Memory B cell (primary cell): ENCODE measurements at regions not wholly inside any gene's neighbourhood (a gene's known extent, or its start where the extent isn't known, plus 50 kb on each side); places are given as distances from the start of the nearest gene placed in this dataset.

Experiments
- ATAC-seq: fragments of 150-1000 bp; cut with Tn5 transposase; 2 replicates; pipeline ENCODE4 v1.10.0; 2021; ENCODE audit warnings: low read depth, mild to moderate bottlenecking, moderate library complexity
- DNase-seq, 2 donors: peaks; one replicate each; pipeline ENCODE4 v3.0.0; 2022; ENCODE audit warnings: low spot score in 2 of 2
- H3K27ac Mint-ChIP-seq: one replicate; pipeline ENCODE4 v1.8.0; 2022; ENCODE audit warnings: mild to moderate bottlenecking, moderate library complexity, mixed read lengths
- H3K27me3 Mint-ChIP-seq: one replicate; pipeline ENCODE4 v1.8.0; 2022; ENCODE audit warnings: mixed read lengths
- H3K36me3 Mint-ChIP-seq: one replicate; pipeline ENCODE4 v1.8.0; 2022; ENCODE audit warnings: mild to moderate bottlenecking, mixed read lengths
- H3K4me1 Mint-ChIP-seq: one replicate; pipeline ENCODE4 v1.8.0; 2022; ENCODE audit warnings: mixed read lengths
- H3K4me3 Mint-ChIP-seq: one replicate; pipeline ENCODE4 v1.8.0; 2022; ENCODE audit warnings: mild to moderate bottlenecking, moderate library complexity, mixed read lengths
- H3K9me3 Mint-ChIP-seq: one replicate; pipeline ENCODE4 v1.8.0; 2022; ENCODE audit warnings: mixed read lengths

GRCh38 chr4:182062936-182063335, 180.3 kb upstream of the TENM3 start:
- Mint-ChIP-seq H3K27ac (no peak overlapping the region), H3K9me3 (no peaks in the 10 kb centered on the region), H3K4me1 (no peaks in the 10 kb centered on the region), H3K4me3 (no peak overlapping the region), H3K27me3 (no peaks in the 10 kb centered on the region), H3K36me3 (no peaks in the 10 kb centered on the region)
- DNase-seq, result no peak
- no peak for ATAC-seq

GRCh38 chr4:182063651-182064050, 179.6 kb upstream of the TENM3 start:
- no peak for DNase-seq
- no peaks in the 10 kb centered on the region for H3K27me3 Mint-ChIP-seq
- no peaks in the 10 kb centered on the region for H3K9me3 Mint-ChIP-seq
- no peak for ATAC-seq
- H3K27ac Mint-ChIP-seq, result no peak overlapping the region
- H3K4me1 Mint-ChIP-seq, result no peaks in the 10 kb centered on the region
- H3K4me3 Mint-ChIP-seq, result no peak overlapping the region
- H3K36me3 Mint-ChIP-seq, result no peaks in the 10 kb centered on the region

GRCh38 chr4:182065255-182065654, 177.9 kb upstream of the TENM3 start:
- DNase-seq (no peak), ATAC-seq (no peak)
- H3K36me3 Mint-ChIP-seq, result no peaks in the 10 kb centered on the region
- H3K4me1 Mint-ChIP-seq, result no peaks in the 10 kb centered on the region
- H3K9me3 Mint-ChIP-seq, result no peaks in the 10 kb centered on the region
- H3K27ac Mint-ChIP-seq, result no peak overlapping the region
- H3K27me3 Mint-ChIP-seq, result no peaks in the 10 kb centered on the region
- H3K4me3 Mint-ChIP-seq, result no peak overlapping the region

GRCh38 chr4:182066037-182066436, 177.2 kb upstream of the TENM3 start:
- Mint-ChIP-seq H3K27me3 (no peaks in the 10 kb centered on the region), H3K4me1 (no peaks in the 10 kb centered on the region), H3K4me3 (no peak overlapping the region), H3K27ac (no peak overlapping the region), H3K9me3 (no peaks in the 10 kb centered on the region), H3K36me3 (no peaks in the 10 kb centered on the region)
- ATAC-seq (no peak), DNase-seq (no peak)

- no peak overlapping the region for H3K27ac Mint-ChIP-seq
- no peak overlapping the region for H3K4me3 Mint-ChIP-seq
- H3K9me3 Mint-ChIP-seq, result peaks cover 2% of the 10 kb centered on the region
- no peak for ATAC-seq
- H3K4me1 Mint-ChIP-seq, result no peaks in the 10 kb centered on the region
- no peaks in the 10 kb centered on the region for H3K36me3 Mint-ChIP-seq
- H3K27me3 Mint-ChIP-seq, result no peaks in the 10 kb centered on the region
- DNase-seq, result no peak
Observed at GRCh38 chr4:182067828-182068227, 175.4 kb upstream of the TENM3 start.

- peaks cover 2% of the 10 kb centered on the region for H3K9me3 Mint-ChIP-seq
- DNase-seq (no peak), ATAC-seq (no peak)
- H3K4me3 Mint-ChIP-seq, result no peak overlapping the region
- no peaks in the 10 kb centered on the region for H3K27me3 Mint-ChIP-seq
- H3K36me3 Mint-ChIP-seq, result no peaks in the 10 kb centered on the region
- H3K27ac Mint-ChIP-seq, result no peak overlapping the region
- H3K4me1 Mint-ChIP-seq, result no peaks in the 10 kb centered on the region
Observed at GRCh38 chr4:182068920-182069319, 174.3 kb upstream of the TENM3 start.

GRCh38 chr4:182073278-182073677, 169.9 kb upstream of the TENM3 start:
- H3K4me3 Mint-ChIP-seq, result no peak overlapping the region
- no peak for ATAC-seq

GRCh38 chr4:182074139-182074538, 169.1 kb upstream of the TENM3 start:
- Mint-ChIP-seq H3K4me3 (no peak overlapping the region), H3K27ac (no peak overlapping the region), H3K4me1 (no peaks in the 10 kb centered on the region), H3K9me3 (peaks cover 4% of the 10 kb centered on the region), H3K27me3 (no peaks in the 10 kb centered on the region), H3K36me3 (no peaks in the 10 kb centered on the region)
- no peak for ATAC-seq
- no peak for DNase-seq

More at GRCh38 chr4:182073278-182073677, 169.9 kb upstream of the TENM3 start:
- no peaks in the 10 kb centered on the region for H3K27me3 Mint-ChIP-seq
- H3K27ac Mint-ChIP-seq, result no peak overlapping the region
- no peaks in the 10 kb centered on the region for H3K36me3 Mint-ChIP-seq
- H3K9me3 Mint-ChIP-seq, result peaks cover 2% of the 10 kb centered on the region
- DNase-seq, result no peak
- H3K4me1 Mint-ChIP-seq, result no peaks in the 10 kb centered on the region

GRCh38 chr4:182074810-182075209, 168.4 kb upstream of the TENM3 start:
- Mint-ChIP-seq H3K4me1 (no peaks in the 10 kb centered on the region), H3K36me3 (no peaks in the 10 kb centered on the region), H3K4me3 (no peak overlapping the region), H3K27ac (no peak overlapping the region), H3K9me3 (peaks cover 4% of the 10 kb centered on the region), H3K27me3 (no peaks in the 10 kb centered on the region)
- no peak for DNase-seq
- ATAC-seq, result no peak

- peaks cover 2% of the 10 kb centered on the region for H3K9me3 Mint-ChIP-seq
- DNase-seq, result no peak
- no peak for ATAC-seq
- no peaks in the 10 kb centered on the region for H3K4me1 Mint-ChIP-seq
- no peaks in the 10 kb centered on the region for H3K27me3 Mint-ChIP-seq
- no peak overlapping the region for H3K27ac Mint-ChIP-seq
- H3K36me3 Mint-ChIP-seq, result no peaks in the 10 kb centered on the region
- H3K4me3 Mint-ChIP-seq, result no peak overlapping the region
Observed at GRCh38 chr4:182082910-182083309, 160.3 kb upstream of the TENM3 start.

- no peaks in the 10 kb centered on the region for H3K9me3 Mint-ChIP-seq
- H3K27me3 Mint-ChIP-seq, result no peaks in the 10 kb centered on the region
- no peak for DNase-seq
- H3K4me3 Mint-ChIP-seq, result no peak overlapping the region
- no peaks in the 10 kb centered on the region for H3K36me3 Mint-ChIP-seq
- no peaks in the 10 kb centered on the region for H3K4me1 Mint-ChIP-seq
- H3K27ac Mint-ChIP-seq, result no peak overlapping the region
- no peak for ATAC-seq
Observed at GRCh38 chr4:182083671-182084410, 159.4 kb upstream of the TENM3 start.

- Mint-ChIP-seq H3K27ac (no peak overlapping the region), H3K27me3 (no peaks in the 10 kb centered on the region), H3K36me3 (no peaks in the 10 kb centered on the region), H3K4me3 (no peak overlapping the region), H3K9me3 (no peaks in the 10 kb centered on the region), H3K4me1 (no peaks in the 10 kb centered on the region)
- no peak for DNase-seq
- no peak for ATAC-seq
Observed at GRCh38 chr4:182085051-182085480, 158.1 kb upstream of the TENM3 start.

GRCh38 chr4:182089326-182089725, 153.9 kb upstream of the TENM3 start:
- peaks cover 4% of the 10 kb centered on the region for H3K27me3 Mint-ChIP-seq
- no peak overlapping the region for H3K4me3 Mint-ChIP-seq
- no peaks in the 10 kb centered on the region for H3K4me1 Mint-ChIP-seq
- H3K36me3 Mint-ChIP-seq, result no peaks in the 10 kb centered on the region
- no peak for ATAC-seq
- H3K27ac Mint-ChIP-seq, result no peak overlapping the region
- no peak for DNase-seq
- no peaks in the 10 kb centered on the region for H3K9me3 Mint-ChIP-seq

- Mint-ChIP-seq H3K9me3 (peaks cover 2% of the 10 kb centered on the region), H3K36me3 (no peaks in the 10 kb centered on the region), H3K27ac (no peak overlapping the region), H3K27me3 (peaks cover 4% of the 10 kb centered on the region), H3K4me1 (no peaks in the 10 kb centered on the region), H3K4me3 (no peak overlapping the region)
- ATAC-seq, result no peak
- DNase-seq, result no peak
Observed at GRCh38 chr4:182090186-182090585, 153.0 kb upstream of the TENM3 start.

- Mint-ChIP-seq H3K9me3 (peaks cover 4% of the 10 kb centered on the region), H3K4me1 (no peaks in the 10 kb centered on the region), H3K4me3 (no peak overlapping the region), H3K36me3 (no peaks in the 10 kb centered on the region), H3K27ac (no peak overlapping the region), H3K27me3 (peaks cover 4% of the 10 kb centered on the region)
- ATAC-seq (no peak), DNase-seq (no peak)
Observed at GRCh38 chr4:182091128-182091527, 152.1 kb upstream of the TENM3 start.
